Adrenal gland (tissue), 5 donors: ENCODE measurements at regions not wholly inside any gene's neighbourhood (a gene's known extent, or its start where the extent isn't known, plus 50 kb on each side); places are given as distances from the start of the nearest gene placed in this dataset.

ENCODE experiments used
- CTCF ChIP-seq, 6 experiments: fragments of 450-650 bp in 4 of 6; fragments of 200-600 bp in 2 of 6; sonication (generic) in 1 of 6; IDR thresholded peaks; 1 replicate in 5 of 6; 2 replicates in 1 of 6; pipeline versions ENCODE4 v1.5.1 to v1.8.0; 2016 to 2021; ENCODE audit warnings: antibody characterized with exemption in 6 of 6, mild to moderate bottlenecking in 2 of 6, moderate library complexity in 1 of 6
- POLR2A ChIP-seq, 2 donors: fragments of 450-650 bp; IDR thresholded peaks; one replicate each; pipeline ENCODE4 v1.6.1; 2017; ENCODE audit warnings: antibody characterized with exemption in 2 of 2, mild to moderate bottlenecking in 2 of 2, moderate library complexity in 1 of 2
- donor health status: DM: no; HTN: no; CAD: no.

GRCh38 chr13:30112602-30113435, 194.5 kb downstream of the KATNAL1 start:
- TF ChIP-seq CTCF (IDR thresholded peaks at IDR 0.05) (peak; percentile 98 to 100 (median 98)), POLR2A (IDR thresholded peaks at IDR 0.05) (peak in 1 of 2 donors; percentile 28)
